Stomach (tissue), 4 donors: ENCODE measurements at regions not wholly inside any gene's neighbourhood (a gene's known extent, or its start where the extent isn't known, plus 50 kb on each side); places are given as distances from the start of the nearest gene placed in this dataset.

Experiments
- CTCF ChIP-seq, 7 experiments: fragments of 450-650 bp in 4 of 7; fragments of 200-600 bp in 3 of 7; sonication (generic) in 3 of 7; IDR thresholded peaks; one replicate each; pipeline ENCODE4 v1.5.1; 2016 to 2019; ENCODE audit warnings: antibody characterized with exemption in 7 of 7, control low read depth in 2 of 7, mild to moderate bottlenecking in 1 of 7
- POLR2A ChIP-seq, 4 donors: fragments of 450-650 bp; IDR thresholded peaks; one replicate each; pipeline ENCODE4 v1.6.1; 2016; ENCODE audit warnings: antibody characterized with exemption in 4 of 4, control low read depth in 2 of 4, mild to moderate bottlenecking in 1 of 4, moderate library complexity in 1 of 4
- POLR2AphosphoS5 ChIP-seq, 3 donors: sonication (generic); formaldehyde crosslinking; IDR thresholded peaks; one replicate each; pipeline ENCODE4 v1.6.1; 2016; ENCODE audit warnings: antibody characterized with exemption in 3 of 3

DNA sequence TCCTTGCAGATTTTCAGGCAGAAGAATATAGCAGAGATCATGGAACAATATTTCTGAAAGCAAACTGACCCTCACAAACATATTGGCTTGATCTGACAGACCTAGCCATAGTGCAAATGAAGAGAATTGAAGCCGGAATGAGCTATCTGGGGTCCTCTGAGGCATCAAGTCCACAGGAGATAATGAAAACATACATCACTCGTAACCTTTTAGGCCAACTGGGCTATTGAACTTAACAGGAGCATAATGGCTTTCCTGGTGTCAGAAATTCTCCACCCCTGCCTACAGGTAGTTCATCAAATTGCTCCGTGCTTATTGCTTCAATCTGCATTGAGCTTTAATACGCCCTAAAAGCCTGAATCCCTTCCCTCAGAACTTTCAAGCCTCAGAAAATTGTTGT is 1414.6 kb upstream of the TENM4 start:
- no peak for TF ChIP-seq POLR2A (IDR thresholded peaks at IDR 0.05)
- no peak for TF ChIP-seq CTCF (IDR thresholded peaks at IDR 0.05)
- TF ChIP-seq POLR2AphosphoS5 (IDR thresholded peaks at IDR 0.05): no peak
